Neural cell (in vitro differentiated cells): ENCODE measurements at regions not wholly inside any gene's neighbourhood (a gene's known extent, or its start where the extent isn't known, plus 50 kb on each side); places are given as distances from the start of the nearest gene placed in this dataset.

Experiments used
- CTCF ChIP-seq: fragments of 450-650 bp; IDR thresholded peaks from 2 replicates; pipeline ENCODE4 v1.5.1; 2014; ENCODE audit warnings: antibody characterized with exemption, mild to moderate bottlenecking, moderate library complexity; ENCODE audit not compliant: poor library complexity, severe bottlenecking
- EP300 ChIP-seq: fragments of 450-650 bp; conservative IDR thresholded peaks from 2 replicates; pipeline ENCODE4 v1.6.1; 2014; ENCODE audit warnings: antibody characterized with exemption, mild to moderate bottlenecking, moderate library complexity; ENCODE audit not compliant: poor library complexity, severe bottlenecking
- EZH2 ChIP-seq: fragments of 200-600, 300-800 bp; shearing (Covaris generic), sonication (generic); IDR thresholded peaks from 2 replicates; pipeline ENCODE4 v1.6.1; 2014; ENCODE audit warnings: antibody characterized with exemption, low read length, borderline replicate concordance, mild to moderate bottlenecking; ENCODE audit not compliant: insufficient read depth, poor library complexity, severe bottlenecking
- MXI1 ChIP-seq: fragments of 450-650 bp; conservative IDR thresholded peaks from 2 replicates; pipeline ENCODE4 v1.6.1; 2014; ENCODE audit warnings: antibody characterized with exemption, mild to moderate bottlenecking; ENCODE audit not compliant: poor library complexity, severe bottlenecking
- POLR2AphosphoS5 ChIP-seq: IDR thresholded peaks from 2 replicates; pipeline ENCODE4 v1.6.1; 2012
- RAD21 ChIP-seq: fragments of 450-650 bp; conservative IDR thresholded peaks from 2 replicates; pipeline ENCODE4 v1.6.1; 2014; ENCODE audit warnings: antibody characterized with exemption, mild to moderate bottlenecking, moderate library complexity
- REST ChIP-seq: IDR thresholded peaks from 2 replicates; pipeline ENCODE4 v1.6.1; 2012; ENCODE audit warnings: borderline replicate concordance
- SMC3 ChIP-seq: fragments of 450-650 bp; conservative IDR thresholded peaks from 2 replicates; pipeline ENCODE4 v1.6.1; 2014; ENCODE audit warnings: antibody characterized with exemption, mild to moderate bottlenecking, moderate library complexity; ENCODE audit not compliant: poor library complexity
- TAF1 ChIP-seq: IDR thresholded peaks from 2 replicates; pipeline ENCODE4 v1.6.1; 2012; ENCODE audit warnings: low read depth

- TF ChIP-seq EZH2 (no peak), CTCF (no peak), POLR2AphosphoS5 (no peak), RAD21 (no peak), EP300 (no peak), MXI1 (no peak), SMC3 (no peak), REST (no peak), TAF1 (no peak)
These were observed 66.5 kb downstream of the CLRN3 start for GRCh38 chr10:127826154-127826725.
